Skin epidermis (tissue), 12 donors: ENCODE measurements at regions not wholly inside any gene's neighbourhood (a gene's known extent, or its start where the extent isn't known, plus 50 kb on each side); places are given as distances from the start of the nearest gene placed in this dataset.
"Not testable (repeated sequence)": the region's sequence is repeated elsewhere in the genome, so short reads cannot be mapped to it uniquely, and the experiment has no call there.

Experiments
- H3K27ac ChIP-seq, 21 experiments: fragments of 200-600 bp; sonication (generic) in 11 of 21; one replicate each; pipeline ENCODE4 v1.5.0; 2020; ENCODE audit warnings: mild to moderate bottlenecking in 3 of 21, inconsistent platforms in 2 of 21, moderate library complexity in 2 of 21
- H3K4me3 ChIP-seq, 7 experiments: fragments of 200-600 bp; sonication (generic) in 2 of 7; one replicate each; pipeline ENCODE4 v1.5.0; 2020; ENCODE audit warnings: inconsistent platforms in 2 of 7, mild to moderate bottlenecking in 2 of 7, moderate library complexity in 1 of 7

- Histone ChIP-seq H3K4me3 (no peak overlapping the region), H3K27ac (no peak overlapping the region)
Measured at GRCh38 chr4:27117453-27117852, 256.8 kb downstream of the STIM2 start.

GRCh38 chr4:27119239-27119638 lies 258.6 kb downstream of the STIM2 start:
- no peak overlapping the region for H3K4me3 ChIP-seq
- no peak overlapping the region for H3K27ac ChIP-seq

DNA sequence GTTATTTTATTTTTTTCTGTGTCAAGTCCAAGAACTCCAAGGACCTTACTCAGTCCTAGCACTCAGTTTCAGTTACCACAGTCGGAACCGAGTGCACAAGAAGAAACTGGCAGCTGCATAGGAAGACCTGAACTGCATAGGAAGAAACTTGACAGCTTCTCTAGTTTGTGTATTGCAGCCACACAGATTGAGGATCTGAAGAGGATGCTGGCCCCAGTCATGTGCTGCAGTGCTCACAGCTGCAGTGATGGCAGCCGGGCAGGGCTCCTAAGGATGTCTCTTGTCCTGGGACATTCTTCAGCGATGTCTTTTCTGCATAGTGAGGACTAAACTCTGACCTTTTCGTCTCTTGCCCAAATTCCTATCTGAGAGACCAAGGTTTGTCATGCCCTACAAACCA lies 261.2 kb downstream of the STIM2 start:
- H3K4me3 ChIP-seq = no peak overlapping the region
- H3K27ac ChIP-seq = no peak overlapping the region

DNA sequence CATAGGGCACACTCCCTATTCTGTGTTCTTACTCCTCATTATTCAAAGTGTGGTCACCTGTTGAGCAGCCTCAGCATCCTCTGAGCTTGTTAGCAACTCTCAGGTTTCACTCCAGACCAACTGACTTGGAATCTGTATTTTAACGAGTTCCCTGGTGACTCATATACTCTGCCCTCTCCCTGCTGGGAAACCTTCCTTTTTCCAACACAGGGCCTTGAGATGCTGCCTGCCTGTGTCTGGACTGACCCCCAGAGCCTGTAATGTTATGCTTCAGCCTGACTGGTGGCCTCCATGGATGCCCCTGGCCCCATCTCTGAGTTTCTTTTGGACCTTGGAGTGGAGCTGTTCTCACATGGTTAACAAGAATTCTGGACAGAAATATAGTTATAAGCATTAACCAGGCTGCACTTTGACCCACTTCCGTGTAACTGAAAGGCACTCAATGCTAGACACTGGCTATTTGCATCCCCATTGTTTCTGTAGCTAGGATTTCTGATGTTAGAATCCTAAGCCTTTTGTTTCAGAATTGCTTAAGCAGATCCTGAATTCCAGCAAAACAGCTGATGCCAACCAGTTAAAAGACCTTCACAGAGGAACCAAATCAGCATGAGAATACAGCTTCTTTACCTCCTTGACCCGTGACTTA lies 262.6 kb downstream of the STIM2 start:
- no peak overlapping the region for H3K4me3 ChIP-seq
- H3K27ac ChIP-seq = no peak overlapping the region

GRCh38 chr4:27123769-27124124 lies 263.1 kb downstream of the STIM2 start:
- no peak overlapping the region for H3K4me3 ChIP-seq
- H3K27ac ChIP-seq = no peak overlapping the region

DNA sequence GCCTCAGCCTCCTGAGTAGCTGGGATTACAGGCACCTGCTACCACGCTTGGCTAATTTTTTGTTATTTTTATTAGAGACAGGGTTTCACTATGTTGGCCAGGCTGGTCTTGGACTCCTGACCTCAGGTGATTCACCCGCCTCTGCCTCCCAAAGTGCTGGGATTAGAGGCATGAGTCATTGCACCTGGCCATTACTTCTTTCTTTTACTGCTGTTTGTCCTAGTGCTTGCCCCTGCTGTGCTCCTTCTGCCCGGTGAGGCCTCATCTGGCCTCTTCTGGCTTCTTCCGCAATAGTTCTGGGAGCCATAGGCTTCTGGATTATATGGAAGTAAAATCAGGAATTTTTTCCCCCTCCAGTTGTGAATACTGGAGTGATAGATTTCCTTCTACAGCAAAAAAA lies 266.3 kb downstream of the STIM2 start:
- H3K27ac ChIP-seq, H3K4me3 ChIP-seq: not testable (repeated sequence)

GRCh38 chr4:27128443-27128842 lies 267.8 kb downstream of the STIM2 start:
- Histone ChIP-seq H3K27ac (no peak overlapping the region), H3K4me3 (no peak overlapping the region)

DNA sequence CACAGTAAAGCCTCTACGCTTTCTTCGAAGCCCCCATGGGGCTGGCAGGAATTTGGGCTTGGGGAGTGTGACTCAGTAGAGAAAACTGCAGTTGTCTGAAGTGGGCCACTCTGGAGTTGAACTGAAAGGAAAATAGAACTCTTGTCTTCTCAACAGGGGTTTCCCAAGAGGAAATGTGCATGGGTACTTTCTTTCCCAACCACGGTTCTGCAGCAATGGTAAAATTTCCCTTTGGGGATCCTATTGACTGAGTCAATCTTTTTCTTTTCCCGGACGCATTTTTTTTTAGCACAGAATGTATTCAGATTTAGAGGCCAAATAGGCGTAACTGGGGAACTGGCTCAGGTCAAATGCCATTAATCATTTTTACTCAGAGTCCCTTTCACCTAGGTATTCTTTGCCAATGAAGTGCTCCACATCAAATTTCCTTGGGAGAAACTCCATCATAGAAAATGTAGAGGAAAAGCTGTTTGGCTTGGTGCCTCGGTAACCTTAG lies 269.3 kb downstream of the STIM2 start:
- no peak overlapping the region for H3K4me3 ChIP-seq

DNA sequence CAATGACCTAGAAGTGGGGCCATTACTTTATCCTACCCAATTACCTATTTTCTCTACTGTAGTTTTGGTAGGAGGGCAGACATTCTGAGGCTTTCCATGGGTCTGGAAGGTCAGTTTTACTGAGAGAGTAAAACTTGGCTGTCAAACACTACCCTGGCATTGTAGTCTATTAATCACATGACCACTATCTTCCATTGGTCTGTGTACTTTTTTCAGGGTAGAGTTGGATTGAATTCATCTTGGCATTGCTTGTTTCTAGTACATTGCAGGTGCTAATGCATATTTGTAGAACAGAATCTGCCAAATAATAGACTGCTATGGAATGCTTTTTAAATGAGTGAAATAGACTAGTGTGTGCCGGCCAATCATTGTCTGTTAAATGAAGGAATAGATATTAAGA lies 271.9 kb downstream of the STIM2 start:
- no peak overlapping the region for H3K4me3 ChIP-seq

More for the DNA sequence above, 269.3 kb downstream of the STIM2 start:
- no peak overlapping the region for H3K27ac ChIP-seq

DNA sequence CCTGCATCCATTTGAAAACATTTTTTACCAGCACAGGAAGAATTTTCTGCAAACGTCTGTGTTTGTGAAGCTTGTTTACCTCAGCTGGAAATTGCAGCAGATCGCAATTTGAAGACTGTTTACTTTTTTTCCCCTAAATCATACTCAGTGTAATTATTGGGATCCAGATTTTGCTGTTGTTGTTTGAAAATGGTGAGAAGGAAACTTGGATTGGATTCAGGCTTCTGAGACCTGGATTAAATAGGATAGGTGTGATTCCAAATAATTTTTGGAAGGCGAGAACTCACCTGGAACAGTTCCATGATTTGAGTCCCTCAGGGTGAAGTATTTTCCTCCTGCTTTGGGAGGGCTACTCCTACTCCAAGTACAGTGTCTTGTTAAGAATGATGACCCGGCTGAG lies 279.8 kb downstream of the STIM2 start:
- H3K4me3 ChIP-seq = no peak overlapping the region

More for the DNA sequence above, 271.9 kb downstream of the STIM2 start:
- no peak overlapping the region for H3K27ac ChIP-seq

DNA sequence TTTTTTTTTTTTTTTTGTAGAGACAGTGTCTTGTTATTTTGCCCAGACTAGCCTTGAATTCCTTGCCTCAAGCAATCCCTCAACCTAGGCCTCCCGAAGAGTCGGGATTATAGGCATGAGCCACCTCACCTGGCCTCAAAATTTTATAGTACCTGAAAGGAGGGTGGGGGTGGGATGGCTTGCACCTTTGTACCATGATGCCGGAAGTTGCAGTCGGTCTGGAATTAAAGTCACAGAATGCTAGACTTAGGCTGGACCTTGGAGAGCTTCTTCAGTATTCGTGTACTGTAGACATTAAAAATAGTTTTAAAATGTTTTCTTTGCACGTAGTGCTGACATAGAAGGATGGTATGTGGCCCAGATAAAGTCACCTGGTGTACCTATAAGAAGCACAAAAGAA lies 280.9 kb downstream of the STIM2 start:
- Histone ChIP-seq H3K27ac (no peak overlapping the region), H3K4me3 (no peak overlapping the region)

More for the DNA sequence above, 279.8 kb downstream of the STIM2 start:
- H3K27ac ChIP-seq = no peak overlapping the region

GRCh38 chr4:27142841-27143240 lies 282.2 kb downstream of the STIM2 start:
- H3K27ac ChIP-seq = no peak overlapping the region
- no peak overlapping the region for H3K4me3 ChIP-seq

- H3K27ac ChIP-seq = no peak overlapping the region
- H3K4me3 ChIP-seq = no peak overlapping the region
Measured at GRCh38 chr4:27145597-27145996, 285.0 kb downstream of the STIM2 start.

- H3K27ac ChIP-seq = no peak overlapping the region
- no peak overlapping the region for H3K4me3 ChIP-seq
Measured at GRCh38 chr4:27148211-27148895, 287.7 kb downstream of the STIM2 start.

DNA sequence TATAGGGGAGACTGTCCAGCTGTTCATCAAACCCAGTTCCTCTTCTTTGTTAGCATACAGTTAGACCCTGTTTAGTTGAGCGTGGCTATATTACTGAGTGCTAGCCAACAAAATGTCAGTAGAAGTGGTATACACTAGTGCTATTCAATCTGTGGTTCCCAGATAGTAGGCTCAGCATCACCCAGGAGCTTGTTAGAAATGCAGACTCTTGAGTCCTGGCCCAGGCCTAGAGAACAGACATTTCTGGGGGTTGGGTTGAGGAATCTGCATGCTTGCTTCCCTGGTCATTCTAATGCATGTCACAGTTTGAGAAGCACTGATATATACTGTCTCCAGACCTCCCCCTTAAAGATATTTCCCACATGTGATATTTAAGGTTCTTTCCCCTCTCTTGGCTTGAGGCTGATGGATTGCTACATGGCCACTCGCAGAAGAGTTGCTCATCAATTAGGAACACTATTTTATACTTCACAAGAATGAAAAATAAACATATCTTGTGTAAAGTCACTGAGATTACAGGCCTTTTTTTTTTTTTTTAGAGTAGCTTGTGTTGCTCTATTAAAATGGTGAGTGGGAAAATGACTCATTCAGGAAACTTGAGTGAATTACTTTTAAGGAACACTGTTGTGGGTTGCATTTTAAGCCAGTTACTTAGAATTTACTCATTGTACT lies 289.0 kb downstream of the STIM2 start:
- no peak overlapping the region for H3K4me3 ChIP-seq

DNA sequence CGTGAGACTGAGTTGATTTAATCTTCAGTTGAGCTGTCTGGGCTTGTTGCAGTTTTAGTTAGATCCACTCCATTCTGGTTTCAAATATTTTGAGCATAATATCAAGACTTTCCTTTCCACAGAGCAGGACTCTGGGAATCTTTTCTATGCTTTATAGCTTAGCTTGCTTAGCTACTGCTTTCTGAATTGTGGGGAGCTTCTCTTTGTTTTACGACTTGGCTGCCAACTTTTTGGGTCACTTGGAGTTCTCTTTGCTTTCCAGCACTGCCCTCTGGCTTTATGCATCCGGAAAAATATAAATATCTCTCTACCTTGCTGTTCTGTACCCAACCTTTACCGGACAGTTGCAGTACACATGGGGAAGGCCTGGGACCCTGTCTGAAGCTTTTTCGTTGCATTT lies 292.1 kb downstream of the STIM2 start:
- no peak overlapping the region for H3K27ac ChIP-seq

More for the DNA sequence above, 289.0 kb downstream of the STIM2 start:
- H3K27ac ChIP-seq = no peak overlapping the region

DNA sequence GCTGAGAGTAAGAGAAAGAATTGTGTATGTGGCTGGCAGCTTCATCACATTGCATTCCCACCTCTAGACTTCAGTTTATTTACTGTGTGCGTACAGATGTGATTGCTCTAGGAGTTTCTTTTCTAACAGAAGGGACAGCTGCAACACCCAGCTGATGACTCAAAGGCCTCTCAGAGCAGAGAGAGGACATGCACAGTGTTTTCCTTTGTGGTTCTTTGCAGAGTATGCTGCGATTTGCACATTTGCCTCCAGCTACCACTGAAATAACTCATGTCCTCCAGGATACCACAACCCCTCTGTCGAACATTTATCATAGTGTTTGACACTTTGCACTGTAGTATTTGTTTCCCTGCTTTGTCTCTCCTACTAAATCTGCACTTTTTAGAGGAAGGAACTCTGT lies 294.1 kb downstream of the STIM2 start:
- no peak overlapping the region for H3K27ac ChIP-seq
- no peak overlapping the region for H3K4me3 ChIP-seq

More for the DNA sequence above, 292.1 kb downstream of the STIM2 start:
- no peak overlapping the region for H3K4me3 ChIP-seq

DNA sequence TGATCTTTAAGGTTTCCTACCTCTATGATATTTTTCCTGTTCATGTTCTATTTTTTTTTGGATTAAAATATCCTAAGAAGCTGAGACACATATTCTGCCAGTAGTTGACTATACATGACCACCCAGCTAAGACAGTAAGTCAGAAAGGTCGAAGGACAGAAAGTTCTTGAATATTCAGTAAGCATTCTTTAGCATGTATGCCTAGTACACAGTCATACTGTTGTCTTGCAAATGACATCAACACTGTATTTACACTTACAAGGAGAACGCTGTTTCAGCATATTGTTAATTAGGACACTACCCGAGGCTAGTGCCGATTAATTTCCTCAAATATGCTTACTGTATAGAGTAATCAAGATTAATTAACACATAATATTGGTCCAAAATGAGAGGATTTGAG lies 300.6 kb downstream of the STIM2 start:
- no peak overlapping the region for H3K27ac ChIP-seq
- H3K4me3 ChIP-seq = no peak overlapping the region

DNA sequence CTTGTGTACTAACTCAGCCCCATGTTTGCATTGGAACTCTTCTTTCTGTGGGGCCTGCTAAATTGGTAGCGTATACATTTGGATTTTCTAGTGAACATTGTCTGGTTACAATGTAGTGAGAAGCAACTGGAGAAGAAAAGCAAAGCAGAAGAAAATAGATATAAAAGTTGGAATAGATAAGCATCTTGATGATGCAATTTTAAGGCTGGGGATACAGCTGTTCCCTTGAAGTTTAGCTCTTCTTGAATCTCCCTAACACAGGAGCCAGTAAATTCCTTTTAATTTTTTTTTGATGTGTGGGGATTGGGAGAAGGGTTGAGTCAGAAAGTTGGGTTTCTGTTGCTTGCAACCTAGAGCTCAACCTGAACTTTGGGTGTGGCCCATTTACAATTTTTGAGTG lies 308.1 kb downstream of the STIM2 start:
- no peak overlapping the region for H3K4me3 ChIP-seq
- no peak overlapping the region for H3K27ac ChIP-seq

- no peak overlapping the region for H3K27ac ChIP-seq
- H3K4me3 ChIP-seq = no peak overlapping the region
Measured at GRCh38 chr4:27173280-27173679, 312.6 kb downstream of the STIM2 start.

DNA sequence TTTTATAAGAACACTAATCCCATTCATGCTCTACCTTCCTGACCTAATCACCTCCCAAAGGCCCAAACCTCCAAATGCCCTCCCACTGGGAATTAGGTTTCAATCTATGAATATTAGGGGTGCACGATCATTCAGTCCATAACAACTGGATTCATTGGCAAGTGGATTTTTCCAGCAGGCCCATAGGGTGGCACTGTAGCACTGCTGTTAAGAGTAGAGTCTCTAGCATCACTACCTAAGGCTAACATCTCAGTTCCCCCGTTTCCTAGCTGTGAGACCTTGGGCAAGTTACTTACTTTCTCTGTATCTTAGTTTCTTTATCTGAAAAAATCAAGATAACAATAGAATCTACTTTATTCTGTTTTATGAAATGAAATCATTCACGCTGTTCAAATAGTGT lies 315.8 kb downstream of the STIM2 start:
- Histone ChIP-seq H3K4me3 (no peak overlapping the region), H3K27ac (no peak overlapping the region)
